ENCODE measurements at regions not wholly inside any gene's neighbourhood (a gene's known extent, or its start where the extent isn't known, plus 50 kb on each side); places are given as distances from the start of the nearest gene placed in this dataset.

DNA sequence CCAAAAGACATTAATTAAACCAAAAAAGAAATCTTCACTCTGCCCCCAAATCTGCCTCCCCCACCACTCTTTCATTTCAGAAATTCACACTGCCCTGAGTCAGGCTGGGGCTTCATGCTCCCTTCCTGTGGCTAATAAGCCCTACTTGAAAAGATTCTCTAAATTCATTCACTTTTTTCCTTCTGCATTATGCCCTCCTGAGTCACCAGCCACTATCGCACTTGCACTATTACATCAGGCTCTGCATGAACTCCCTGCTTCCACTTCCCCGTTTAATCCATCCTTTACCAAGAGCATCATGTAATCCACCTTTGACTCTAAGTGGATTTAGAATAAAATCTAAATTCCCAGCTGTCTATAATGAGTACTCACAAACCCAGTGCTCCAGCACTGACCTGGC is 295.4 kb upstream of the KLF3 start:
- no peak for TF ChIP-seq POLR2A (IDR thresholded peaks at IDR 0.05)
- TF ChIP-seq CTCF (IDR thresholded peaks at IDR 0.05): no peak
